Thyroid gland (tissue), 4 donors: ENCODE measurements at regions not wholly inside any gene's neighbourhood (a gene's known extent, or its start where the extent isn't known, plus 50 kb on each side); places are given as distances from the start of the nearest gene placed in this dataset.
A peak's percentile ranks its signal among the peaks of the same experiment; 100 is the strongest.

ENCODE experiments used
- DNase-seq, 2 donors: peaks; one replicate each; pipeline ENCODE4 v3.0.0-alpha.2; 2019
- H3K27ac ChIP-seq, 3 donors: fragments of 200-600 bp; sonication (generic); 1 replicate in 2 of 3; 2 replicates in 1 of 3; pipeline ENCODE4 v1.5.1; 2016 to 2019; ENCODE audit warnings: mild to moderate bottlenecking in 1 of 3, moderate library complexity in 1 of 3
- H3K27me3 ChIP-seq: fragments of 200-600 bp; sonication (generic); one replicate; pipeline ENCODE4 v1.5.1; 2019
- H3K36me3 ChIP-seq, 2 donors: fragments of 200-600 bp; sonication (generic); one replicate each; pipeline ENCODE4 v1.5.1; 2016 to 2019
- H3K4me1 ChIP-seq, 2 donors: fragments of 200-600 bp; sonication (generic); one replicate each; pipeline ENCODE4 v1.5.1; 2017 to 2019
- H3K4me3 ChIP-seq, 3 donors: fragments of 200-600 bp; sonication (generic); replicated peaks in 1 of 3; 1 replicate in 2 of 3; 2 replicates in 1 of 3; pipeline ENCODE4 v1.5.1; 2016; ENCODE audit warnings: mild to moderate bottlenecking in 1 of 3
- H3K9me3 ChIP-seq: fragments of 200-600 bp; sonication (generic); one replicate; pipeline ENCODE4 v1.5.1; 2017
- CTCF ChIP-seq, 6 experiments: fragments of 200-600 bp in 3 of 6; fragments of 450-650 bp in 3 of 6; sonication (generic) in 3 of 6; IDR thresholded peaks; one replicate each; pipeline ENCODE4 v1.5.1; 2016 to 2019; ENCODE audit warnings: antibody characterized with exemption in 6 of 6, mild to moderate bottlenecking in 2 of 6, inconsistent platforms in 1 of 6, moderate library complexity in 1 of 6
- POLR2A ChIP-seq, 2 donors: fragments of 450-650 bp; IDR thresholded peaks; one replicate each; pipeline ENCODE4 v1.6.1; 2017; ENCODE audit warnings: antibody characterized with exemption in 2 of 2, mild to moderate bottlenecking in 2 of 2, moderate library complexity in 1 of 2
- WGBS, 2 donors: methylation state at CpG; one replicate each; pipeline ENCODE4 v1.1.5; 2017; 5-methylcytosine and 5-hydroxymethylcytosine counted together
- intact Hi-C: fragments of 100-400 bp; cut with DNase I; formaldehyde crosslinking; loops from one replicate; pipeline ENCODE4 v1.15.1; 2023

- no peaks in the 10 kb centered on the region for H3K27me3 ChIP-seq
- intact Hi-C loops: no loop called here
- DNase-seq: no peak
- H3K27ac ChIP-seq: no peak overlapping the region
- TF ChIP-seq POLR2A (IDR thresholded peaks at IDR 0.05): no peak
- TF ChIP-seq CTCF (IDR thresholded peaks at IDR 0.05): no peak
- WGBS, 2 donors: 64 to 65% methylated on average over 4 of the region's 4 CpGs
- no peaks in the 10 kb centered on the region for H3K9me3 ChIP-seq
- no peak overlapping the region for H3K4me3 ChIP-seq
- H3K36me3 ChIP-seq: no peaks in the 10 kb centered on the region
- H3K4me1 ChIP-seq: no peaks in the 10 kb centered on the region
Observed at GRCh38 chr2:56088411-56088810, 95.4 kb upstream of the CCDC85A start.

- intact Hi-C loops: no loop called here
- WGBS, 2 donors: 87 to 89% methylated on average over 3 of the region's 3 CpGs
- Histone ChIP-seq H3K36me3 (no peaks in the 10 kb centered on the region), H3K27ac (no peak overlapping the region), H3K4me1 (no peaks in the 10 kb centered on the region), H3K4me3 (no peak overlapping the region), H3K27me3 (no peaks in the 10 kb centered on the region), H3K9me3 (no peaks in the 10 kb centered on the region)
- DNase-seq: no peak
- TF ChIP-seq CTCF (IDR thresholded peaks at IDR 0.05) (no peak), POLR2A (IDR thresholded peaks at IDR 0.05) (no peak)
Observed at GRCh38 chr2:56089931-56090330, 93.9 kb upstream of the CCDC85A start.

GRCh38 chr2:56099963-56100362 lies 83.8 kb upstream of the CCDC85A start:
- DNase-seq: no peak
- Histone ChIP-seq H3K27me3 (no peaks in the 10 kb centered on the region), H3K27ac (no peak overlapping the region), H3K4me3 (no peak overlapping the region), H3K4me1 (no peaks in the 10 kb centered on the region), H3K36me3 (no peaks in the 10 kb centered on the region), H3K9me3 (no peaks in the 10 kb centered on the region)
- intact Hi-C loops: no loop called here
- TF ChIP-seq CTCF (IDR thresholded peaks at IDR 0.05) (no peak), POLR2A (IDR thresholded peaks at IDR 0.05) (no peak)

- intact Hi-C loops: no loop called here
- H3K4me3 ChIP-seq: no peak overlapping the region
- H3K36me3 ChIP-seq: no peaks in the 10 kb centered on the region
- WGBS, 2 donors: 99 to 100% methylated on average over 1 of the region's 1 CpG
- DNase-seq: peak in 1 of 2 donors; percentile 2
- H3K27me3 ChIP-seq: no peaks in the 10 kb centered on the region
- no peaks in the 10 kb centered on the region for H3K4me1 ChIP-seq
- no peak overlapping the region for H3K27ac ChIP-seq
- TF ChIP-seq POLR2A (IDR thresholded peaks at IDR 0.05): no peak
- no peak for TF ChIP-seq CTCF (IDR thresholded peaks at IDR 0.05)
- H3K9me3 ChIP-seq: no peaks in the 10 kb centered on the region
Observed at GRCh38 chr2:56100791-56101312, 82.9 kb upstream of the CCDC85A start.

- intact Hi-C loops: no loop called here
- Histone ChIP-seq H3K36me3 (no peaks in the 10 kb centered on the region), H3K27ac (no peak overlapping the region), H3K27me3 (no peaks in the 10 kb centered on the region), H3K9me3 (no peaks in the 10 kb centered on the region), H3K4me1 (no peaks in the 10 kb centered on the region), H3K4me3 (no peak overlapping the region)
- TF ChIP-seq POLR2A (IDR thresholded peaks at IDR 0.05) (no peak), CTCF (IDR thresholded peaks at IDR 0.05) (no peak)
- DNase-seq: no peak
- 0 to 36% methylated on average over 1 of the region's 1 CpG for WGBS, 2 donors
Observed at GRCh38 chr2:56102098-56102497, 81.7 kb upstream of the CCDC85A start.
